ENCODE measurements at regions not wholly inside any gene's neighbourhood (a gene's known extent, or its start where the extent isn't known, plus 50 kb on each side); places are given as distances from the start of the nearest gene placed in this dataset.

DNA sequence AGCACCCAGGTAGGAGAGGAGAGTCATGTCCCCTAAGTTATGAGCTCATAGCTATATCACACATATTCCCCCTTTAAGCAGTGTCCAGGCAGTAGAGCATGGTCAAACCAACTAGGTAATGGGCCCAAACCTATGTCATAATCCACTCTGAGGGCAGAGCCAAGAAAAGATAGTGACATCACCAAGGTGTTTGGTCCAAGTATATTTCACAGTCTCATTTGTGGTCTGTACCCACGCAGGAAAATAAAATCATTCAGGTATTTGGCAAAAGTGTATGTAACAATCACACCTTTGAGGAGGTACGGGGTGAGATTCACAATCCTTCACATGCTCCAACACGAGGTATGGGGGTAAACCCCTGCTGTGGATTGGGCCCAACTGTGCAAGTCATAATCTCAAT is 2112.8 kb downstream of the TP53TG3F start:
- H3K36me3 ChIP-seq: no peaks in the 10 kb centered on the region
- H3K27me3 ChIP-seq (replicated peaks; ENCODE audit: insufficient read depth): no peaks in the 10 kb centered on the region
- TF ChIP-seq, protein P1, sequence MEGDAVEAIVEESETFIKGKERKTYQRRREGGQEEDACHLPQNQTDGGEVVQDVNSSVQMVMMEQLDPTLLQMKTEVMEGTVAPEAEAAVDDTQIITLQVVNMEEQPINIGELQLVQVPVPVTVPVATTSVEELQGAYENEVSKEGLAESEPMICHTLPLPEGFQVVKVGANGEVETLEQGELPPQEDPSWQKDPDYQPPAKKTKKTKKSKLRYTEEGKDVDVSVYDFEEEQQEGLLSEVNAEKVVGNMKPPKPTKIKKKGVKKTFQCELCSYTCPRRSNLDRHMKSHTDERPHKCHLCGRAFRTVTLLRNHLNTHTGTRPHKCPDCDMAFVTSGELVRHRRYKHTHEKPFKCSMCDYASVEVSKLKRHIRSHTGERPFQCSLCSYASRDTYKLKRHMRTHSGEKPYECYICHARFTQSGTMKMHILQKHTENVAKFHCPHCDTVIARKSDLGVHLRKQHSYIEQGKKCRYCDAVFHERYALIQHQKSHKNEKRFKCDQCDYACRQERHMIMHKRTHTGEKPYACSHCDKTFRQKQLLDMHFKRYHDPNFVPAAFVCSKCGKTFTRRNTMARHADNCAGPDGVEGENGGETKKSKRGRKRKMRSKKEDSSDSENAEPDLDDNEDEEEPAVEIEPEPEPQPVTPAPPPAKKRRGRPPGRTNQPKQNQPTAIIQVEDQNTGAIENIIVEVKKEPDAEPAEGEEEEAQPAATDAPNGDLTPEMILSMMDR (IDR thresholded peaks at IDR 0.05): no peak
- TF ChIP-seq POLR2A (IDR thresholded peaks at IDR 0.05) (no peak), POLR2AphosphoS5 (IDR thresholded peaks at IDR 0.05) (no peak)
- DNase-seq (ENCODE audit: low spot score): no peak
- no peaks in the 10 kb centered on the region for H3K9me3 ChIP-seq
- intact Hi-C loops (cut with DNase I): loop anchor here (10.0 kb wide), 1 partner anchor 63 kb away; no protein-coding TSS in a partner anchor
- WGBS: 23% methylated on average over 3 of the region's 3 CpGs
- H3K4me1 ChIP-seq (replicated peaks): no peaks in the 10 kb centered on the region
- H3K4me3 ChIP-seq: no peak overlapping the region
- H3K27ac ChIP-seq: no peak overlapping the region

DNA sequence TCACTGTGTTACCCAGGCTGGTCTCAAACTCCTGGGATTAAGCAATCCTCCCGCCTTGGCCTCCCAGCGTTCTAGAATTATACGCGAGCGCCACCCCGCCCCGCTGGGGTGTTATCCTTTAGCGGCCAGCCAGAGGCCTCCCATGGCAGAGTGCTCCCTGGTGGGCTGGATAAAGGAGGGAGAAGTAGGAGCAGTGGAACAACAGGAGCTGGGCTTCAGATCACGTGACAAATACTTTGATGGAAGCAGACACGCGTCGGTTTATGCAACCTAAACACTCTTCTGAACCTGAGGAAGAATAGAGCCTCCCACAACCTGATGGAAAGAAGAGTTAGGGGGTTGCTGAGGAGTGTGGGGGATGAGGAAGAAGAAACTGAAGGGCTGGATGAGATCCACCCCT is 2114.0 kb downstream of the TP53TG3F start:
- Histone ChIP-seq H3K36me3 (no peaks in the 10 kb centered on the region), H3K4me3 (no peak overlapping the region), H3K27me3 (replicated peaks; ENCODE audit: insufficient read depth) (no peaks in the 10 kb centered on the region), H3K9me3 (no peaks in the 10 kb centered on the region), H3K27ac (no peak overlapping the region), H3K4me1 (replicated peaks) (no peaks in the 10 kb centered on the region)
- intact Hi-C loops (cut with DNase I): loop anchor here (10.0 kb wide), 1 partner anchor 61 kb away; no protein-coding TSS in a partner anchor
- no peak for DNase-seq (ENCODE audit: low spot score)
- TF ChIP-seq, protein P1 (IDR thresholded peaks at IDR 0.05): no peak
- TF ChIP-seq POLR2AphosphoS5 (IDR thresholded peaks at IDR 0.05) (no peak), POLR2A (IDR thresholded peaks at IDR 0.05) (no peak)
- whole genome bisulfite sequencing: 81% methylated on average over 12 of the region's 12 CpGs

DNA sequence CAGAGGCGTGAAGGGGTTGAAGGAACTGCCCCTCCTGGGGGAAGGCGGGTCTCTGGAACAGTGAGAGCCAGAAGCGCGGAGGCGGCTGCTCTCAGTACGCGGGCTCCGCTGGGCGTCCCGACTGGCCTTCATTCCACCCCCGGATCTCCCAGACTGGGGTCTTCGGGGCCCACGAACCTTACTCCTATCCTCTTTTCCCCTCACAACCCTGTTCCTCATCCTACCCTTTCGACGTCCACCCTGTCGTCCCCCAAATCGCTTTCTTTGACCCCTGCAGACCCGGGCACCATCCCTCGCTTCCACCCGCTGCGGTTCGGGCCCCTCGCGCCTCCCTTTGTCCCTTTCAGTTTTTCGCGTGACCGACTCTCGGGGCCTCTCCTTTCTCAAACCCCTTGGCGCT is 2114.6 kb downstream of the TP53TG3F start:
- Histone ChIP-seq H3K27ac (no peak overlapping the region), H3K36me3 (no peaks in the 10 kb centered on the region), H3K9me3 (no peaks in the 10 kb centered on the region), H3K4me3 (no peak overlapping the region), H3K27me3 (replicated peaks; ENCODE audit: insufficient read depth) (no peaks in the 10 kb centered on the region), H3K4me1 (replicated peaks) (no peaks in the 10 kb centered on the region)
- no peak for DNase-seq (ENCODE audit: low spot score)
- intact Hi-C loops (cut with DNase I): loop anchor here (10.0 kb wide), 1 partner anchor 61 kb away; no protein-coding TSS in a partner anchor
- no peak for TF ChIP-seq POLR2A (IDR thresholded peaks at IDR 0.05)
- TF ChIP-seq, protein P1 (IDR thresholded peaks at IDR 0.05): no peak
- no peak for TF ChIP-seq POLR2AphosphoS5 (IDR thresholded peaks at IDR 0.05)
- WGBS: 52% methylated on average over 29 of the region's 29 CpGs

DNA sequence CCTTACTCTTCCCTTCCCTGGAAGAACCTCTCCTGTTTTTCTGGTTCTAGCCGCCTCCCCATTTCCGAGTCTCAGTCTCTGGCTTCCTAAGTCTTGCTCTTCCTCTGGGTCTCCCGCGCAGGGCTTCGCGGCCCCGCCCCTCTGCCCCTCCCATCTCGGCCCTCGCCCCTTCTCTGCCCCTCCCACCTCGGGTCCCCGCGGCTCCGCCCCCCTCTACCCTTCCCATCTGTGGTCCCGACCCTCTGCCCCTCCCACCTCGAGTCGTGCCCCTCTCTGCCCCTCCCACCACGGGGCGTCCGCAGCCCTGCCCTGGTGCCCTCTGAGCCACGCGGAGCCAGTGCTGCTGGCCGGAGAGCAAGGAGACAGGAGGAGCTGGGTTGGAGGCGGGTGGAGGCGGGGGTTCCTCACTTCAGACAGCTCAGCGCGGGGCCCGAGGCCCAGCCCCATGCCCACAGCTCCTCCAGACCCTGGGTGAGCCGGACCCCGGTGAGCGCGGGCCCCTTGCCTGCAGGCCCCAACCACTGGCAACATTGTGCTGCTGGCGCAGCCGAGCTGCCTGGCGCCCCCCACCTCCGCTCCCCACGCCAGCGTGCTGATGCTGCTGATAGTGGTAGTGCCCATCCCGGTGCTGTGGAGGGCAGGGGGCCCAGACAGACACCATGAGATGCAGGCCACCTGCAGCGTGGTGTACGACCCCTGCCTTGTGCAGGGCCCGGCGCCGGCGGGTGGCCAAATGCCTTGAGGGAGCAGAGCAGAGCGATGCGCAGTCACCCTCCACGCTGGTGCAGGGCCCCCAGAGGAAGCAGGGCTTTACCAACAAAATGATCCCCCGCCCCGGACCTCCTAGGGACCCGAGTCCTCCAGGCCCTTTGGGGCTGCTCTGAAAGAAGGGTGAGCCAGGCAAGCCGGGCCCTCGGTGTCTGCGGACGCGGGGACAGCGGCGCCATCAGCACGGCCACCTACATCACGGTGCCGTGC is 2115.3 kb downstream of the TP53TG3F start:
- no peak overlapping the region for H3K4me3 ChIP-seq
- intact Hi-C loops (cut with DNase I): loop anchor here (10.0 kb wide), 1 partner anchor 60 kb away; no protein-coding TSS in a partner anchor
- no peak overlapping the region for H3K27ac ChIP-seq
- no peaks in the 10 kb centered on the region for H3K36me3 ChIP-seq
- no peak for TF ChIP-seq POLR2AphosphoS5 (IDR thresholded peaks at IDR 0.05)
- TF ChIP-seq POLR2A (IDR thresholded peaks at IDR 0.05): no peak
- TF ChIP-seq, protein P1 (IDR thresholded peaks at IDR 0.05): no peak
- no peaks in the 10 kb centered on the region for H3K27me3 ChIP-seq (replicated peaks; ENCODE audit: insufficient read depth)
- 56% methylated on average over 48 of the region's 60 CpGs for WGBS
- no peaks in the 10 kb centered on the region for H3K9me3 ChIP-seq
- DNase-seq (ENCODE audit: low spot score): no peak
- no peaks in the 10 kb centered on the region for H3K4me1 ChIP-seq (replicated peaks)

All from prostate gland (tissue), 2 donors.